ENCODE measurements at regions not wholly inside any gene's neighbourhood (a gene's known extent, or its start where the extent isn't known, plus 50 kb on each side); places are given as distances from the start of the nearest gene placed in this dataset.

- Histone ChIP-seq H3K79me1 (replicated peaks; ENCODE audit: low read length, poor library complexity, severe bottlenecking) (no peaks in the 10 kb centered on the region), H3K4me3 (ENCODE audit: insufficient read depth in 1 of 2, low read depth in 1 of 2, low read length in 2 of 2) (no peak overlapping the region), H2AFZ (ENCODE audit: low read depth, low read length) (no peak overlapping the region), H3K27ac (ENCODE audit: low read length, poor library complexity, severe bottlenecking) (no peak overlapping the region), H4K91ac (ENCODE audit: low read length) (no peak overlapping the region), H3K4me1 (ENCODE audit: control insufficient read depth, insufficient read depth, low read depth, low read length) (no peaks in the 10 kb centered on the region), H3K4me2 (ENCODE audit: low read length, poor library complexity, severe bottlenecking) (no peak overlapping the region), H3K4ac (ENCODE audit: low read depth in 1 of 2, low read length in 2 of 2) (no peak overlapping the region), H3K14ac (ENCODE audit: low read length in 2 of 2) (no peak overlapping the region), H3K23ac (ENCODE audit: low read length in 2 of 2) (no peak overlapping the region), H3K36me3 (ENCODE audit: control insufficient read depth in 1 of 2, insufficient read depth in 2 of 2, low read depth in 1 of 2, low read length in 2 of 2) (no peaks in the 10 kb centered on the region), H3K27me3 (ENCODE audit: control insufficient read depth in 1 of 2, insufficient read depth in 1 of 2, low read length in 2 of 2) (no peaks in the 10 kb centered on the region), H3K9me3 (ENCODE audit: control insufficient read depth, low read length) (no peaks in the 10 kb centered on the region), H2BK15ac (ENCODE audit: low read depth, poor library complexity, severe bottlenecking) (no peak overlapping the region), H3K18ac (ENCODE audit: low read depth in 1 of 2, low read length in 2 of 2) (no peak overlapping the region), H2BK5ac (ENCODE audit: low read depth, low read length, poor library complexity, severe bottlenecking) (no peak overlapping the region), H4K8ac (ENCODE audit: low read length) (no peak overlapping the region), H2BK120ac (ENCODE audit: low read depth, low read length) (no peak overlapping the region), H2BK12ac (ENCODE audit: low read length in 2 of 2) (no peak overlapping the region), H3K9ac (ENCODE audit: low read length) (no peak overlapping the region), H2AK5ac (ENCODE audit: low read length, severe bottlenecking) (no peak overlapping the region)
- DNase-seq = peak; percentile 17
- WGBS = 82% methylated on average over 1 of the region's 1 CpG
Measured at GRCh38 chr2:144890828-144891227, 370.9 kb upstream of the ZEB2 start.

GRCh38 chr2:144889348-144889747, 369.4 kb upstream of the ZEB2 start:
- H3K4ac ChIP-seq (ENCODE audit: low read depth in 1 of 2, low read length in 2 of 2) = no peak overlapping the region
- no peak overlapping the region for H2BK15ac ChIP-seq (ENCODE audit: low read depth, poor library complexity, severe bottlenecking)
- H3K23ac ChIP-seq (ENCODE audit: low read length in 2 of 2) = no peak overlapping the region
- no peak overlapping the region for H2AK5ac ChIP-seq (ENCODE audit: low read length, severe bottlenecking)
- no peaks in the 10 kb centered on the region for H3K79me1 ChIP-seq (replicated peaks; ENCODE audit: low read length, poor library complexity, severe bottlenecking)
- no peak overlapping the region for H4K91ac ChIP-seq (ENCODE audit: low read length)
- no peaks in the 10 kb centered on the region for H3K9me3 ChIP-seq (ENCODE audit: control insufficient read depth, low read length)
- no CpG with 5 or more reads among the region's 5 CpGs for WGBS
- peak overlapping the region in 1 of 2 experiments; percentile 21 for H3K18ac ChIP-seq (ENCODE audit: low read depth in 1 of 2, low read length in 2 of 2)
- no peak overlapping the region for H4K8ac ChIP-seq (ENCODE audit: low read length)
- no peak overlapping the region for H3K4me2 ChIP-seq (ENCODE audit: low read length, poor library complexity, severe bottlenecking)
- no peak overlapping the region for H3K9ac ChIP-seq (ENCODE audit: low read length)
- H2BK120ac ChIP-seq (ENCODE audit: low read depth, low read length) = no peak overlapping the region
- H3K36me3 ChIP-seq (ENCODE audit: control insufficient read depth in 1 of 2, insufficient read depth in 2 of 2, low read depth in 1 of 2, low read length in 2 of 2) = no peaks in the 10 kb centered on the region
- DNase-seq = no peak
- H3K14ac ChIP-seq (ENCODE audit: low read length in 2 of 2) = no peak overlapping the region
- no peak overlapping the region for H2AFZ ChIP-seq (ENCODE audit: low read depth, low read length)
- H3K4me1 ChIP-seq (ENCODE audit: control insufficient read depth, insufficient read depth, low read depth, low read length) = no peaks in the 10 kb centered on the region
- no peak overlapping the region for H3K4me3 ChIP-seq (ENCODE audit: insufficient read depth in 1 of 2, low read depth in 1 of 2, low read length in 2 of 2)
- H2BK12ac ChIP-seq (ENCODE audit: low read length in 2 of 2) = no peak overlapping the region
- no peak overlapping the region for H3K27ac ChIP-seq (ENCODE audit: low read length, poor library complexity, severe bottlenecking)
- no peaks in the 10 kb centered on the region for H3K27me3 ChIP-seq (ENCODE audit: control insufficient read depth in 1 of 2, insufficient read depth in 1 of 2, low read length in 2 of 2)
- no peak overlapping the region for H2BK5ac ChIP-seq (ENCODE audit: low read depth, low read length, poor library complexity, severe bottlenecking)

GRCh38 chr2:144886862-144887261, 366.9 kb upstream of the ZEB2 start:
- H2AK5ac ChIP-seq (ENCODE audit: low read length, severe bottlenecking) = no peak overlapping the region
- H3K18ac ChIP-seq (ENCODE audit: low read depth in 1 of 2, low read length in 2 of 2) = no peak overlapping the region
- no peak overlapping the region for H3K4ac ChIP-seq (ENCODE audit: low read depth in 1 of 2, low read length in 2 of 2)
- H3K27me3 ChIP-seq (ENCODE audit: control insufficient read depth in 1 of 2, insufficient read depth in 1 of 2, low read length in 2 of 2) = no peaks in the 10 kb centered on the region
- H3K4me2 ChIP-seq (ENCODE audit: low read length, poor library complexity, severe bottlenecking) = no peak overlapping the region
- no peak for DNase-seq
- H3K9me3 ChIP-seq (ENCODE audit: control insufficient read depth, low read length) = no peaks in the 10 kb centered on the region
- H3K23ac ChIP-seq (ENCODE audit: low read length in 2 of 2) = no peak overlapping the region
- peak overlapping the region in 1 of 2 experiments; percentile 70 for H3K14ac ChIP-seq (ENCODE audit: low read length in 2 of 2)
- H2AFZ ChIP-seq (ENCODE audit: low read depth, low read length) = no peak overlapping the region
- H3K36me3 ChIP-seq (ENCODE audit: control insufficient read depth in 1 of 2, insufficient read depth in 2 of 2, low read depth in 1 of 2, low read length in 2 of 2) = no peaks in the 10 kb centered on the region
- no peak overlapping the region for H4K8ac ChIP-seq (ENCODE audit: low read length)
- H3K27ac ChIP-seq (ENCODE audit: low read length, poor library complexity, severe bottlenecking) = no peak overlapping the region
- no peak overlapping the region for H3K9ac ChIP-seq (ENCODE audit: low read length)
- H4K91ac ChIP-seq (ENCODE audit: low read length) = no peak overlapping the region
- no peak overlapping the region for H2BK12ac ChIP-seq (ENCODE audit: low read length in 2 of 2)
- H2BK120ac ChIP-seq (ENCODE audit: low read depth, low read length) = no peak overlapping the region
- no peaks in the 10 kb centered on the region for H3K4me1 ChIP-seq (ENCODE audit: control insufficient read depth, insufficient read depth, low read depth, low read length)
- no peak overlapping the region for H2BK15ac ChIP-seq (ENCODE audit: low read depth, poor library complexity, severe bottlenecking)
- no peak overlapping the region for H2BK5ac ChIP-seq (ENCODE audit: low read depth, low read length, poor library complexity, severe bottlenecking)
- H3K4me3 ChIP-seq (ENCODE audit: insufficient read depth in 1 of 2, low read depth in 1 of 2, low read length in 2 of 2) = no peak overlapping the region
- 67% methylated on average over 3 of the region's 3 CpGs for WGBS
- no peaks in the 10 kb centered on the region for H3K79me1 ChIP-seq (replicated peaks; ENCODE audit: low read length, poor library complexity, severe bottlenecking)

- Histone ChIP-seq H2BK5ac (ENCODE audit: low read depth, low read length, poor library complexity, severe bottlenecking) (no peak overlapping the region), H3K4me1 (ENCODE audit: control insufficient read depth, insufficient read depth, low read depth, low read length) (no peaks in the 10 kb centered on the region), H4K8ac (ENCODE audit: low read length) (no peak overlapping the region), H3K4me3 (ENCODE audit: insufficient read depth in 1 of 2, low read depth in 1 of 2, low read length in 2 of 2) (no peak overlapping the region), H2AK5ac (ENCODE audit: low read length, severe bottlenecking) (no peak overlapping the region), H3K4me2 (ENCODE audit: low read length, poor library complexity, severe bottlenecking) (no peak overlapping the region), H4K91ac (ENCODE audit: low read length) (no peak overlapping the region), H2AFZ (ENCODE audit: low read depth, low read length) (no peak overlapping the region), H2BK120ac (ENCODE audit: low read depth, low read length) (no peak overlapping the region), H3K36me3 (ENCODE audit: control insufficient read depth in 1 of 2, insufficient read depth in 2 of 2, low read depth in 1 of 2, low read length in 2 of 2) (no peaks in the 10 kb centered on the region), H3K27ac (ENCODE audit: low read length, poor library complexity, severe bottlenecking) (no peak overlapping the region), H3K79me1 (replicated peaks; ENCODE audit: low read length, poor library complexity, severe bottlenecking) (no peaks in the 10 kb centered on the region), H3K4ac (ENCODE audit: low read depth in 1 of 2, low read length in 2 of 2) (no peak overlapping the region), H3K27me3 (ENCODE audit: control insufficient read depth in 1 of 2, insufficient read depth in 1 of 2, low read length in 2 of 2) (no peaks in the 10 kb centered on the region), H3K18ac (ENCODE audit: low read depth in 1 of 2, low read length in 2 of 2) (no peak overlapping the region), H3K9ac (ENCODE audit: low read length) (no peak overlapping the region), H2BK12ac (ENCODE audit: low read length in 2 of 2) (no peak overlapping the region), H3K23ac (ENCODE audit: low read length in 2 of 2) (no peak overlapping the region), H2BK15ac (ENCODE audit: low read depth, poor library complexity, severe bottlenecking) (no peak overlapping the region), H3K14ac (ENCODE audit: low read length in 2 of 2) (no peak overlapping the region), H3K9me3 (ENCODE audit: control insufficient read depth, low read length) (no peaks in the 10 kb centered on the region)
- WGBS = 96% methylated on average over 7 of the region's 8 CpGs
- no peak for DNase-seq
Measured at GRCh38 chr2:144877893-144878292, 358.0 kb upstream of the ZEB2 start.
